H1 (cell line): ENCODE measurements at regions not wholly inside any gene's neighbourhood (a gene's known extent, or its start where the extent isn't known, plus 50 kb on each side); places are given as distances from the start of the nearest gene placed in this dataset.
"Not testable (repeated sequence)": the region's sequence is repeated elsewhere in the genome, so short reads cannot be mapped to it uniquely, and the experiment has no call there.

Source experiments
- CTCF ChIA-PET: fragments of 300-600 bp; sonication (Branson Sonifier 250); formaldehyde crosslinking; loops from one replicate; lab custom pipeline; 2021; ENCODE audit not compliant: partially characterized antibody; lab: Charles Lee
- POLR2A ChIA-PET: fragments of 300-600 bp; sonication (Branson Sonifier 250); formaldehyde crosslinking; loops from one replicate; lab custom pipeline; 2021; ENCODE audit warnings: inconsistent platforms; ENCODE audit not compliant: partially characterized antibody; lab: Charles Lee
- DNase-seq, 2 experiments: peaks; one replicate each; pipeline versions ENCODE4 v3.0.0 to v3.0.0-alpha.2; 2010 to 2022; ENCODE audit warnings: low spot score in 2 of 2, low read depth in 1 of 2, mixed read lengths in 1 of 2
- FAIRE-seq: peaks from 2 replicates; lab custom pipeline; 2011; peaks lifted over from hg19 to GRCh38; lab: Jason Lieb, UNC
- H2AFZ ChIP-seq: 2 replicates; pipeline ENCODE4 v1.8.1; 2012; ENCODE audit warnings: low read length, inconsistent platforms
- H2AK5ac ChIP-seq: 2 replicates; pipeline ENCODE4 v1.6.1; 2013; ENCODE audit warnings: low read depth, low read length
- H2BK120ac ChIP-seq: replicated peaks from 2 replicates; pipeline ENCODE3; 2013; ENCODE audit warnings: low read depth, low read length, inconsistent platforms
- H2BK12ac ChIP-seq: 2 replicates; pipeline ENCODE4 v1.6.1; 2013; ENCODE audit warnings: low read depth, low read length
- H2BK15ac ChIP-seq: 2 replicates; pipeline ENCODE4 v1.6.1; 2013; ENCODE audit warnings: low read length
- H2BK20ac ChIP-seq: 2 replicates; pipeline ENCODE4 v1.6.1; 2013; ENCODE audit warnings: low read length
- H2BK5ac ChIP-seq: 2 replicates; pipeline ENCODE4 v1.6.1; 2013; ENCODE audit warnings: low read depth, low read length
- H3K14ac ChIP-seq: 2 replicates; pipeline ENCODE4 v1.6.1; 2013; ENCODE audit warnings: inconsistent platforms; ENCODE audit not compliant: insufficient read length
- H3K18ac ChIP-seq: 2 replicates; pipeline ENCODE4 v1.6.1; 2013; ENCODE audit warnings: low read length; ENCODE audit errors: extremely low read depth
- H3K23ac ChIP-seq: 2 replicates; pipeline ENCODE4 v1.6.1; 2013; ENCODE audit warnings: inconsistent platforms; ENCODE audit not compliant: insufficient read length
- H3K23me2 ChIP-seq: 2 replicates; pipeline ENCODE4 v1.6.1; 2013; ENCODE audit warnings: low read depth, low read length
- H3K27ac ChIP-seq: 2 replicates; pipeline ENCODE4 v1.6.1; 2011; ENCODE audit warnings: low read depth, low read length, inconsistent platforms
- H3K27me3 ChIP-seq, 4 experiments: replicated peaks in 1 of 4; 1 replicate in 1 of 4; 2 replicates in 3 of 4; pipeline versions ENCODE4 v1.6.1 to v1.8.1; 2011 to 2013; ENCODE audit warnings: low read length in 3 of 4, mild to moderate bottlenecking in 3 of 4, inconsistent platforms in 2 of 4, mixed read lengths in 2 of 4, moderate library complexity in 1 of 4; ENCODE audit not compliant: control insufficient read depth in 3 of 4, insufficient read depth in 3 of 4; ENCODE audit errors: extremely low read depth in 1 of 4
- H3K36me3 ChIP-seq, 4 experiments: 2 replicates each; pipeline versions ENCODE4 v1.6.1 to v1.8.1; 2011 to 2013; ENCODE audit warnings: mild to moderate bottlenecking in 4 of 4, low read length in 3 of 4, moderate library complexity in 2 of 4, control low read depth in 1 of 4, inconsistent platforms in 1 of 4; ENCODE audit not compliant: insufficient read depth in 4 of 4, control insufficient read depth in 2 of 4
- H3K4ac ChIP-seq: replicated peaks from 2 replicates; pipeline ENCODE3; 2013; ENCODE audit warnings: low read length, low read depth, mixed read lengths, inconsistent platforms; ENCODE audit not compliant: insufficient read length
- H3K4me1 ChIP-seq, 4 experiments: replicated peaks in 1 of 4; 1 replicate in 1 of 4; 2 replicates in 3 of 4; pipeline versions ENCODE4 v1.6.1 to v1.8.1; 2011 to 2013; ENCODE audit warnings: low read length in 3 of 4, inconsistent platforms in 2 of 4, mixed read lengths in 1 of 4; ENCODE audit not compliant: insufficient read depth in 4 of 4, control insufficient read depth in 3 of 4
- H3K4me2 ChIP-seq, 2 experiments: 2 replicates each; pipeline versions ENCODE4 v1.6.1 to v1.8.1; 2011 to 2013; ENCODE audit warnings: low read depth in 2 of 2, low read length in 2 of 2, control low read depth in 1 of 2, inconsistent platforms in 1 of 2, mild to moderate bottlenecking in 1 of 2; ENCODE audit not compliant: insufficient read depth in 1 of 2
- H3K4me3 ChIP-seq, 4 experiments: fragments of 200-600, 300-600 bp in 1 of 4; sonication (generic), shearing (Covaris generic), sonication (Bioruptor Twin) in 1 of 4; 2 replicates each; pipeline versions ENCODE4 v1.5.1 to v1.8.1; 2011 to 2016; ENCODE audit warnings: low read length in 4 of 4, low read depth in 3 of 4, control low read depth in 2 of 4, inconsistent platforms in 2 of 4, mild to moderate bottlenecking in 2 of 4, mixed read lengths in 1 of 4, moderate library complexity in 1 of 4; ENCODE audit not compliant: insufficient read depth in 2 of 4; ENCODE audit errors: extremely low read depth in 1 of 4
- H3K56ac ChIP-seq: replicated peaks from 2 replicates; pipeline ENCODE3; 2013; ENCODE audit warnings: low read depth, mild to moderate bottlenecking, mixed read lengths, low read length, inconsistent platforms; ENCODE audit not compliant: insufficient read length
- H3K79me1 ChIP-seq: 2 replicates; pipeline ENCODE4 v1.6.1; 2013; ENCODE audit warnings: low read depth, low read length, control low read depth
- H3K79me2 ChIP-seq, 2 experiments: 2 replicates each; pipeline versions ENCODE4 v1.6.1 to v1.8.1; 2012 to 2013; ENCODE audit warnings: low read length in 2 of 2, mild to moderate bottlenecking in 2 of 2, inconsistent platforms in 1 of 2; ENCODE audit not compliant: insufficient read depth in 2 of 2, control insufficient read depth in 1 of 2
- H3K9ac ChIP-seq, 4 experiments: replicated peaks in 1 of 4; 1 replicate in 1 of 4; 2 replicates in 3 of 4; pipeline versions ENCODE4 v1.6.1 to v1.8.1; 2011 to 2013; ENCODE audit warnings: low read depth in 3 of 4, low read length in 3 of 4, control low read depth in 2 of 4, mild to moderate bottlenecking in 2 of 4, moderate library complexity in 2 of 4, inconsistent platforms in 1 of 4; ENCODE audit errors: extremely low read depth in 1 of 4
- H3K9me3 ChIP-seq, 2 experiments: 2 replicates each; pipeline versions ENCODE4 v1.6.1 to v1.8.1; 2012 to 2013; ENCODE audit warnings: mild to moderate bottlenecking in 2 of 2, moderate library complexity in 2 of 2, control low read depth in 1 of 2, inconsistent platforms in 1 of 2, low read depth in 1 of 2, low read length in 1 of 2, mixed read lengths in 1 of 2; ENCODE audit not compliant: insufficient read depth in 2 of 2
- H4K20me1 ChIP-seq, 2 experiments: replicated peaks in 1 of 2; 2 replicates each; pipeline versions ENCODE3 to v1.8.1; 2011 to 2013; ENCODE audit warnings: inconsistent platforms in 2 of 2, low read length in 2 of 2, mild to moderate bottlenecking in 1 of 2; ENCODE audit not compliant: insufficient read depth in 2 of 2, control insufficient read depth in 1 of 2
- H4K5ac ChIP-seq: 2 replicates; pipeline ENCODE4 v1.6.1; 2013; ENCODE audit warnings: low read length, low read depth, mixed read lengths, inconsistent platforms; ENCODE audit not compliant: insufficient read length
- H4K8ac ChIP-seq: 2 replicates; pipeline ENCODE4 v1.8.0; 2013; ENCODE audit warnings: mild to moderate bottlenecking, moderate library complexity, low read length, inconsistent platforms; ENCODE audit not compliant: insufficient read depth; ENCODE audit errors: extremely low read depth
- H4K91ac ChIP-seq: replicated peaks from 2 replicates; pipeline ENCODE3; 2013; ENCODE audit warnings: low read length, mixed read lengths, inconsistent platforms; ENCODE audit not compliant: insufficient read length
- WGBS, 2 experiments: shearing (Covaris generic) in 1 of 2; methylation state at CpG; one replicate each; pipeline versions ENCODE4 v1.1.6 to v1.1.7; 2013 to 2015; ENCODE audit warnings: low lambda C conversion rate in 2 of 2, mixed read lengths in 2 of 2, inconsistent platforms in 1 of 2, low coverage in 1 of 2, missing lambda C conversion rate in 1 of 2; ENCODE audit not compliant: insufficient replicate concordance in 2 of 2, insufficient coverage in 1 of 2, insufficient read length in 1 of 2; ENCODE audit errors: extremely low coverage in 1 of 2, missing lambda C conversion rate in 1 of 2; 5-methylcytosine and 5-hydroxymethylcytosine counted together

DNA sequence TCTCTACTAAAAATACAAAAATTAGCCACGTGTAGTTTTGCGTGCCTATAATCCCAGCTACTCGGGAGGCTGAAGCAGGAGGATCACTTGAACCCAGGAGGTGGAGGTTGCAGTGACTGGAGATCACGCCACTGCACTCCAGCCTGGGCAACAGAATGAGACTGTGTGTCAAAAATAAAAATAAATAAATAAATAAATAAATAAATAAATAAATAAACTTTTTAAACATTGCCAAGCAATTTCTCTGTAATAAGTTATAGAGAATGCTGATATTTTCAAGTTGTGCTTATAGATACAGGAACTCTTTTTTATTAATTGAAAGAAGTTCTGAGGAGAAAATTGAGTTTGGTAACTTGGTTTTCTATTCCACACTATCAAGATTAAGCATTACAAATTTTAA is 91.9 kb upstream of the ALDH1A1 start:
- CTCF ChIA-PET, H4K91ac ChIP-seq, H2AFZ ChIP-seq, H3K4ac ChIP-seq, H3K9ac ChIP-seq, H3K23me2 ChIP-seq, H2BK12ac ChIP-seq, DNase-seq, POLR2A ChIA-PET, H3K27me3 ChIP-seq, H3K14ac ChIP-seq, H3K9me3 ChIP-seq, H2BK20ac ChIP-seq, H2BK15ac ChIP-seq, H3K56ac ChIP-seq, H3K4me1 ChIP-seq, H2BK5ac ChIP-seq, H4K8ac ChIP-seq, H3K27ac ChIP-seq, H3K18ac ChIP-seq, H4K20me1 ChIP-seq, H2AK5ac ChIP-seq, H2BK120ac ChIP-seq, H3K36me3 ChIP-seq, H3K4me3 ChIP-seq, H3K79me2 ChIP-seq, H3K23ac ChIP-seq, FAIRE-seq, H4K5ac ChIP-seq, H3K79me1 ChIP-seq, H3K4me2 ChIP-seq: not testable (repeated sequence)
- 97% methylated on average over 4 of the region's 4 CpGs; no CpG with 5 or more reads in 1 of the 2 experiments for WGBS, 2 experiments
